ENCODE measurements at regions not wholly inside any gene's neighbourhood (a gene's known extent, or its start where the extent isn't known, plus 50 kb on each side); places are given as distances from the start of the nearest gene placed in this dataset.

- DNase-seq: no peak
- Histone ChIP-seq H3K4me1 (no peaks in the 10 kb centered on the region), H3K36me3 (no peaks in the 10 kb centered on the region), H3K4me3 (no peak overlapping the region), H3K27ac (no peak overlapping the region), H3K9me3 (peaks cover 0 to 10% (median 0%) of the 10 kb centered on the region in 8 donors), H3K27me3 (replicated peaks in 1 of 7) (no peaks in the 10 kb centered on the region)
- whole genome bisulfite sequencing, 5 donors: 44 to 80% (median 58%) methylated on average over 5 of the region's 5 CpGs
- intact Hi-C loops (cut with DNase I; ENCODE audit: low total_unique reads): no loop called here
- TF ChIP-seq POLR2AphosphoS5 (IDR thresholded peaks at IDR 0.05) (no peak), CTCF (IDR thresholded peaks at IDR 0.05 in 8 of 11, conservative IDR thresholded peaks at IDR 0.05 in 3 of 11) (no peak), POLR2A (IDR thresholded peaks at IDR 0.05) (no peak)
Observed at GRCh38 chr4:126776361-126776760, 856.4 kb upstream of the INTU start.

- no peaks in the 10 kb centered on the region for H3K27me3 ChIP-seq (replicated peaks in 1 of 7)
- H3K27ac ChIP-seq: no peak overlapping the region
- no peak overlapping the region for H3K4me3 ChIP-seq
- no peaks in the 10 kb centered on the region for H3K4me1 ChIP-seq
- peaks cover 0 to 10% (median 0%) of the 10 kb centered on the region in 8 donors for H3K9me3 ChIP-seq
- intact Hi-C loops (cut with DNase I; ENCODE audit: low total_unique reads): no loop called here
- no peaks in the 10 kb centered on the region for H3K36me3 ChIP-seq
- WGBS, 5 donors: 72 to 82% (median 77%) methylated on average over 1 of the region's 1 CpG
- TF ChIP-seq CTCF (IDR thresholded peaks at IDR 0.05 in 8 of 11, conservative IDR thresholded peaks at IDR 0.05 in 3 of 11): no peak
- TF ChIP-seq POLR2A (IDR thresholded peaks at IDR 0.05): no peak
- no peak for TF ChIP-seq POLR2AphosphoS5 (IDR thresholded peaks at IDR 0.05)
- DNase-seq: no peak
Observed at GRCh38 chr4:126777649-126778048, 855.1 kb upstream of the INTU start.

GRCh38 chr4:126778348-126778747 is 854.4 kb upstream of the INTU start:
- no peak for DNase-seq
- no peak for TF ChIP-seq POLR2AphosphoS5 (IDR thresholded peaks at IDR 0.05)
- TF ChIP-seq CTCF (IDR thresholded peaks at IDR 0.05 in 8 of 11, conservative IDR thresholded peaks at IDR 0.05 in 3 of 11): no peak
- no peak for TF ChIP-seq POLR2A (IDR thresholded peaks at IDR 0.05)
- H3K27ac ChIP-seq: no peak overlapping the region
- no peaks in the 10 kb centered on the region for H3K4me1 ChIP-seq
- no peaks in the 10 kb centered on the region for H3K27me3 ChIP-seq (replicated peaks in 1 of 7)
- no peak overlapping the region for H3K4me3 ChIP-seq
- 35 to 45% (median 37%) methylated on average over 3 of the region's 3 CpGs for WGBS, 5 donors
- peaks cover 0 to 10% (median 0%) of the 10 kb centered on the region in 8 donors for H3K9me3 ChIP-seq
- intact Hi-C loops (cut with DNase I; ENCODE audit: low total_unique reads): no loop called here
- H3K36me3 ChIP-seq: no peaks in the 10 kb centered on the region

- no peaks in the 10 kb centered on the region for H3K27me3 ChIP-seq (replicated peaks in 1 of 7)
- H3K4me3 ChIP-seq: no peak overlapping the region
- H3K36me3 ChIP-seq: no peaks in the 10 kb centered on the region
- DNase-seq: no peak
- 86 to 99% (median 96%) methylated on average over 4 of the region's 4 CpGs for WGBS, 5 donors
- intact Hi-C loops (cut with DNase I; ENCODE audit: low total_unique reads): no loop called here
- peaks cover 0 to 10% (median 0%) of the 10 kb centered on the region in 8 donors for H3K9me3 ChIP-seq
- H3K4me1 ChIP-seq: no peaks in the 10 kb centered on the region
- no peak overlapping the region for H3K27ac ChIP-seq
- no peak for TF ChIP-seq POLR2AphosphoS5 (IDR thresholded peaks at IDR 0.05)
- no peak for TF ChIP-seq CTCF (IDR thresholded peaks at IDR 0.05 in 8 of 11, conservative IDR thresholded peaks at IDR 0.05 in 3 of 11)
- no peak for TF ChIP-seq POLR2A (IDR thresholded peaks at IDR 0.05)
Observed at GRCh38 chr4:126779001-126779400, 853.8 kb upstream of the INTU start.

Measured in spleen (tissue), 11 donors.